Bronchial epithelial cell (primary cell): ENCODE measurements at regions not wholly inside any gene's neighbourhood (a gene's known extent, or its start where the extent isn't known, plus 50 kb on each side); places are given as distances from the start of the nearest gene placed in this dataset.

Experiments
- DNase-seq: peaks from one replicate; pipeline ENCODE4 v3.0.0-alpha.2; 2010; ENCODE audit warnings: low read depth
- FAIRE-seq: peaks from 2 replicates; lab custom pipeline; 2011; peaks lifted over from hg19 to GRCh38; lab: Jason Lieb, UNC
- H3K27me3 ChIP-seq: 2 replicates; pipeline ENCODE4 v1.5.1; 2011; ENCODE audit warnings: low read length; ENCODE audit not compliant: control insufficient read depth, insufficient read depth
- H3K36me3 ChIP-seq: 2 replicates; pipeline ENCODE4 v1.5.1; 2011; ENCODE audit warnings: low read length; ENCODE audit not compliant: control insufficient read depth, insufficient read depth
- H3K4me3 ChIP-seq: 2 replicates; pipeline ENCODE4 v1.5.1; 2011; ENCODE audit warnings: mild to moderate bottlenecking, low read depth, low read length, control low read depth
- TF ChIP-seq, protein P1 (sequence below): IDR thresholded peaks from 2 replicates; pipeline ENCODE4 v1.5.1; 2011; ENCODE audit warnings: mild to moderate bottlenecking, moderate library complexity, low read length, control low read depth, inconsistent platforms; ENCODE audit not compliant: insufficient read depth, severe bottlenecking

- TF ChIP-seq, protein P1, sequence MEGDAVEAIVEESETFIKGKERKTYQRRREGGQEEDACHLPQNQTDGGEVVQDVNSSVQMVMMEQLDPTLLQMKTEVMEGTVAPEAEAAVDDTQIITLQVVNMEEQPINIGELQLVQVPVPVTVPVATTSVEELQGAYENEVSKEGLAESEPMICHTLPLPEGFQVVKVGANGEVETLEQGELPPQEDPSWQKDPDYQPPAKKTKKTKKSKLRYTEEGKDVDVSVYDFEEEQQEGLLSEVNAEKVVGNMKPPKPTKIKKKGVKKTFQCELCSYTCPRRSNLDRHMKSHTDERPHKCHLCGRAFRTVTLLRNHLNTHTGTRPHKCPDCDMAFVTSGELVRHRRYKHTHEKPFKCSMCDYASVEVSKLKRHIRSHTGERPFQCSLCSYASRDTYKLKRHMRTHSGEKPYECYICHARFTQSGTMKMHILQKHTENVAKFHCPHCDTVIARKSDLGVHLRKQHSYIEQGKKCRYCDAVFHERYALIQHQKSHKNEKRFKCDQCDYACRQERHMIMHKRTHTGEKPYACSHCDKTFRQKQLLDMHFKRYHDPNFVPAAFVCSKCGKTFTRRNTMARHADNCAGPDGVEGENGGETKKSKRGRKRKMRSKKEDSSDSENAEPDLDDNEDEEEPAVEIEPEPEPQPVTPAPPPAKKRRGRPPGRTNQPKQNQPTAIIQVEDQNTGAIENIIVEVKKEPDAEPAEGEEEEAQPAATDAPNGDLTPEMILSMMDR, result no peak
- no peaks in the 10 kb centered on the region for H3K36me3 ChIP-seq
- DNase-seq (no peak), FAIRE-seq (no peak)
- H3K27me3 ChIP-seq, result no peaks in the 10 kb centered on the region
- no peak overlapping the region for H3K4me3 ChIP-seq
Observed at GRCh38 chr4:18397681-18398390, 376.3 kb upstream of the LCORL start.

DNA sequence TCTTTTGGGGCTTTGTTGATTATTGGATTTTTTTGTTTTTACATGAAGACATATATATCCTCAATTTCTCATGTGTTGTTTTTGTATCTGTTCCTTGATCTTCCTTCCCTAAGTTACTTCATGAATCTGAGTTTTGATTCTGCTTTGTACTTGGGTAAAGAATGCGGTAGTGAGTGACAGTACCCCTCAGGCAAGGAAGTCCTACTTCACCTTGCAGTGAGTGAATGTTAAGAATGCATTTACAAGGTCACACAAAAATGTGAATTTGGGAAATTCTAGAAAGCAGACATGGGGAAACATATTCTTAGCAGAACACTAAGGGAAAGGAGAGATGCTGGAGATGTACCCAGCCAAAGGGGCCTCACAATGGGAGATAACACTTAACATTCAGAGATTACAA lies 373.1 kb upstream of the LCORL start:
- Histone ChIP-seq H3K4me3 (no peak overlapping the region), H3K36me3 (no peaks in the 10 kb centered on the region), H3K27me3 (no peaks in the 10 kb centered on the region)
- DNase-seq (no peak), FAIRE-seq (no peak)
- TF ChIP-seq, protein P1, result no peak

GRCh38 chr4:18391354-18391728 lies 369.8 kb upstream of the LCORL start:
- no peak for FAIRE-seq
- DNase-seq, result no peak
- TF ChIP-seq, protein P1, result no peak
- no peak overlapping the region for H3K4me3 ChIP-seq
- H3K36me3 ChIP-seq, result no peaks in the 10 kb centered on the region
- H3K27me3 ChIP-seq, result no peaks in the 10 kb centered on the region

DNA sequence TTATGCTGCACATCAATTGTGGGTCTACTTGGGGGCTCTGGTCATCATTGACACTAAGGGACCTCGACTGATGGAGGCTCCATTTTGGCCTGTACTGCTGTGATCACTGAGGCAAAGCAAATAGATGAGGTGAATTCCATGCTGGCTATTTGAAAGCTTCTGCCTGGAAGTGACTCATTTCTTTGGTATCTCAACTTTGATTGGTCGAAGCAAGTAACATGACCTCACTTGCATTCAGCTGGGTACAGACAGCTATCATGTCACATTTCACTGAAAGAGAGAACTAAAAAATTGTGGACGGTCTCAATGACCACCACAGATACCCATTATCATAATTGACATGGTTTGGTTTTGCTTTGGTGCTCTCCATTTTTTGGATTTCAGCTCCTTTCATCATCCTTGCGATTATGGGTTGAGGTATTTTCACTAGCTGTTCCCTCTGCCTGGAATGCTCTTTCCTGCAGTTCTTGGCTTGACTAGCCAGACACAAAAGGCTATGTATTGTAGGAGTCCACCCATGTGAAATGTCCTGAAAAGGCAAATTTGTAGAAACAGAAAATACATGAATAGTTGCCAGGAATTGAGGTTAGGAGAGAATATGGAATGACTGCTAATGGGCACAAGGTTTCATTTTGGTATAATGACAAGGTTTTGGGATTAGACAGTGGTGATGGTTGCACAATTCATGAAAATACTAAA lies 369.2 kb upstream of the LCORL start:
- DNase-seq (peak; percentile 5), FAIRE-seq (no peak)
- TF ChIP-seq, protein P1, result no peak
- no peak overlapping the region for H3K4me3 ChIP-seq
- H3K36me3 ChIP-seq, result no peaks in the 10 kb centered on the region
- no peaks in the 10 kb centered on the region for H3K27me3 ChIP-seq

- H3K4me3 ChIP-seq, result no peak overlapping the region
- H3K36me3 ChIP-seq, result no peaks in the 10 kb centered on the region
- FAIRE-seq (no peak), DNase-seq (no peak)
- TF ChIP-seq, protein P1, result no peak
- H3K27me3 ChIP-seq, result no peaks in the 10 kb centered on the region
Observed at GRCh38 chr4:18389115-18389514, 367.6 kb upstream of the LCORL start.
